DMS153 treated with DMSO at 0.1 percent for 48 hours (cell line): ENCODE measurements at regions not wholly inside any gene's neighbourhood (a gene's known extent, or its start where the extent isn't known, plus 50 kb on each side); places are given as distances from the start of the nearest gene placed in this dataset.

Experiments used
- DNase-seq: peaks from one replicate; lab custom pipeline; 2025; ENCODE audit not compliant: unreplicated experiment; lab: John Stamatoyannopoulos, UW

DNA sequence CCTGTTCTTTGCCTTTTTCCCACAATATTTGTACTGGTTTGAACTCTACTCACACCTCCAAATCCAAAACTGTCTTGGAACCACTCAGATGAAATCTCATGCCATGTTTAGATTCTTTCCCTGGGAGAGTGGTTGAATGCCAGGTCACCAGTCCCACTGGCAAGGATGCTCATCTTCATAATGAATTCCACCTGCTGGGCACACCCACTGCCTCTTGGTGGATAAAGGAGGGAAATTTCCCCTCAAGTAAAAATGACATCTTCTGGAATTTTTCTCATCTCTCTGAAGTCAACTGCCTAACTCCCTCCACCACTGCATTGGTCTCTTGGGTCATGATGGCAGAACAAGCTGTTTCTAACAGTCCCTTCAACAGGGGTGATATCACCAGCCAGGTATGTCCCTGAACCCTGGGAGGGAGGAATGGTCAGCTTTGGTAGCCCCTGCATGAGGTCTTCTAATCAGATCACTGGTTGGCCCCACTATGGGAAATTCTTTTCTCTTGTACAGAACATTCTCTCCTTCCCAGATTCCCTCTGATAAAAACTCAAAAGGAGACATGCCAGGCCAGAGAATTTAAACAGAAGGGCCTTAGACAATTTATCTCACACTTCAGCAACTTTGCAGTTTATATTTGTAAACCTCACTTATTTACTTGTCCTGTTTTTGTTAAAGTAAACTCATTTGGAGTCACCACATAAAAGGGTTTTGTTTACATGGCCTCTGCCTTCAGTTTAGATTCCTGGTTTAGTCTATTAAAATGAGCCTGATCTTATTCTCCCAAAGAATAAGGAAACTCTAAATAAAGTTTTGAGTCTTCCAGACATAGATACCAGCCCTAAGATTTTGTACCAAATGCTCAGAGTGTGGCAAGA, 143.4 kb downstream of the WNT5A start:
- DNase-seq = no peak

DNA sequence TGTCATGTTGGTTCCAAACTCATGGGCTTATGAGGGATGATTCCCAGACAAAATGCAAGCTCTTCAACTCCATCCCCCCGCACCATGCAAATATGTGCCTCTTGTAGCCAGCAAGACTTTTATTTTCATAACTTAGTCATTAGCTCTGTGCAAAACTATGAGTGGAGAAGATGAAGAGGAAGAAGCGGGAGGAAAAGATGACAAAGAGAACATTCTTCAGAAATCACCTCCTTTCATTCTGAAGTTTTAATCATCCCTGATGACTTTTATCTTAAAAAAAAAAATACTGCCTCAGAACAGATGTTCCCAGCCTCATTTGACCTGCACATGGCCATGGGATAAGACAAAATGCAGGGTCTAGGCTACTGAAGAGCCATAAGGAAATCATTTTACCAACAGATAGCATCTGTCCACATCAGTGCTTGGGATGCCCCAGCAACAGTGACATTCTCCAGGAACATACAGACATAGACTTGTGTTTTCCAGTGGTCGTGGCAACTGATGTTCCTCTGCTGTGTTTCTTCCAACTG, 145.5 kb downstream of the WNT5A start:
- no peak for DNase-seq

DNA sequence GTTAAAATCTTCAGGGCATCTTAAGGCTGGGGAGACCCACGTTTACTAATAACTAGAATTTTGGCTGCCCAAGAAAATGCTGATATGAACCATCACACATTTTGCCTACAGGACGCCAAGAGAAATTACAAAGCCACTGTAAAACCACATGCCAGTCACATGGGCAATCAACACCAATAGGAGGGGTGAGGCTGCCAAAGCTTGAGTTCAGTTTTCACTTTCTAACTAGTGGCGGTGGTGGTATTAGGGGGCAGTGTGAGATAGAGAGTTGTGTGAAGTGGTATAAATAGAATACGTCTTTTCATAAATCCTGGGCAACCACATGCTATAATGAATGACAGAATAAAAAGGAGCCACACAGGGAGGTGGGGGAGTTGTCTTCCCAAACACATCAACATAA, 147.3 kb downstream of the WNT5A start:
- DNase-seq = no peak

DNA sequence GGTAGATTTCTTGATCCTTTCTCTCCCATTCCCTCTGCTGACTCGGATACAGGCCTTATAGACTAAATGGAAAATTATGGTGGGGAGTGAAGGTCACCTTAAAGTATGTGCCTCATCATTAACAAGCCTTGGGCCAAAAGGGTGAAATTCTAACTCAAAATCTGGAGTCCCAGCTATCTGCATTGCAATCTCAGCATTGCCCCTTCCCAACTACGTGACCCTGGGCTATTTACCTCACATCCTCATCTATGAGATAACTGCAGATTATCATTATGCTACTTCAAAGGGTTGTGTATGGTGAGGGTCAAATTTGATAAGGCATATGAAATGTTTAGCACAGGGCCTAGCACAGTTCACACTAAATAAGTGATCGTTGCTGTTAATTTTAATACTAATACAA, 147.7 kb downstream of the WNT5A start:
- no peak for DNase-seq

DNA sequence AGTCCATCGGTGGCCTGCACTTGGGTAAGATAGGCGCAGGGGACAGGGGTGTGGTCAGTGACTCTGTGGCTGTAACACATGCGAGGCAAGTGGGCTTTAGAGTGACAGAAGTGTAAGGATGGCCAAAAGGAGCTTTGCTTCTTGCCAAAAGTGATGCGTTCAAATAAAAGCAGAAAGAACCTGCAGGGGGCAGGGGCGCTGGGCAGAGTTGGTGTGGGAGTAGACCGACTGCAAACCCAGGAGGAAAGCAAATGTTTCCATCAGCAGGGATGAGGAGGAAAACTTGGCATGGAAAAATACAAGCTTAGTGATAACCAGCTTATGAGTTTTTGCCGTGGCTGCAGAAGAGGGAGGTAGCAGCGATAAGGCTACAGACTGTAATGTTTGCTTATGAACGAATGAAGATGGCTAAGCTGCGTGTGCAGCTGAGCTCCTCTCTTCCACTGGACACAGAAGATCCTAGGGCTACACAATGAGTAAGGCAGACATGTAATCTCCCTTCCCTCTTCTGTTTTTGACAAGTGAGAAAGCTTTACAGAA, 149.4 kb downstream of the WNT5A start:
- DNase-seq = no peak

DNA sequence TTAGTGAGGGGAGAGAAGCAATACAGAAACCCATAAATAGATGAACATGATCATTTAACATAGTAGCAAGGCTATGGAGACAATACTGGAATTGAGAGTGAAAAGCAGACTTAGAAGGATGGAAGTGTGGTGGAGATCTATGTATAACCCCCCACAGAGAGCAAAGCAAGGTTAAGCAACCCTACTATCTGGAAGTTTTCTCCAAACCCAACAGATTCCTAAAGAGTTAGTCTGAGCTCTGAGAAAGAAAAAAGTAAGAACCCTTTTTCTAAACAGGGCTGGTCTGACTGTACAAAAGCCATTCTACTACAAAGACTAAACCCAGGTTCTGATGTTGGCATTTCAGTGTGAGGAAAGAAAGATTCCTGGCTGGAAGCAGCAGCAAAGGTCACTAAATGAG, 153.2 kb downstream of the WNT5A start:
- DNase-seq = no peak

DNA sequence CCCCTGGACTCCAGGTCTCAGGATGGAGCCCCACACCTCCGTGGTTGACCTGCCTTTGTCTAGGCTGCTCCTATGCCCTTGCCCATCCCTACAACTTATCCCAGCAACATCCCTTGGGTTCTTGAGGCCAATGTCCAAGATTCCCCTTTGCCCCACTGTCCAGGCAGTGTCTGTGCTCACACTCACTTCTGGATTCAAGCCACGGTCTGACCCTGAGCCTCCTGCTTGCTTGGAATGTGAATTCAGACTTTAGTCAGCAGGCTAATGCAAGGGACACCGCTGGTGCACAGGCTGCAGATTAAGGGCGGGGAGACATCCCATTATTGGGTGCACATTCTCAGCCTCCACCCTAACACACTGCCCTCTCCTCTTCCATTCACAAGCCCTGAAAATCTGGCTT, 154.1 kb downstream of the WNT5A start:
- DNase-seq = no peak

DNA sequence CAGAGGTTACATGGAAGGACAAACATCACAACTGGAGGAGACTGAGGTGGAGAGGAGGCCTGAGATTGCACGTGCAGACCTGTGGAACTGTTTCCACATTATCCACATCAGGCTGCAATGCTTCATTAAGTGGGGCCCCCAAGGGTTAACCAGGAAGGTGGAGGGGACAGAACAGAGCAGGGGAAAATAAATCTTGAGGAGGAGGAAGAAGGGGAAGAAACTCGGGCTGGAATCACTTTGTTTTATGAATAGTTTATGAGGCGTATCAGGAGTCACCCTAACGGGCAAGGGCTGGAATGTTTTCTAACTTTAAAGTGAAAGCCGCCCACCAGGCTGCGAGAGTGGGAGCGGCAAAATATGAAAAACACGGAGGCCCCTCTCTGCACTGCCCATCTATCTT, 154.9 kb downstream of the WNT5A start:
- DNase-seq = no peak

DNA sequence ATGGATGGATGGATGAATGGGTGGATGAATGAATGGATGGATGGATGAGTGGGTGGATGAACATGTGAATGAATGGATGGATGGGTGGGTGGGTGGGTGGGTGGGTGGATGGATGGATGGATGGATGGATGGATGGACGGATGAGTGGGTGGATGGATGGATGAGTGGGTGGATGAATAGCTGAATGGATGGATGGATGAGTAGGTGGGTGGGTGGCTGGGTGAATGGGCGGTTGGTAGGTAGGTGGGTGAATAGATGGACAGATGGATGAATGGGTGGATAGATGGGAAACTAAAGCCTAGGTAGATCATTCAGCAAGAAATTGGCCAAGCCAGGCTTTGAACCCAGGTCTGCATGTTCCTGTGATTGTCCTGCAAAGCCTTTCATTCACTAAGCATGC, 155.6 kb downstream of the WNT5A start:
- DNase-seq = no peak

DNA sequence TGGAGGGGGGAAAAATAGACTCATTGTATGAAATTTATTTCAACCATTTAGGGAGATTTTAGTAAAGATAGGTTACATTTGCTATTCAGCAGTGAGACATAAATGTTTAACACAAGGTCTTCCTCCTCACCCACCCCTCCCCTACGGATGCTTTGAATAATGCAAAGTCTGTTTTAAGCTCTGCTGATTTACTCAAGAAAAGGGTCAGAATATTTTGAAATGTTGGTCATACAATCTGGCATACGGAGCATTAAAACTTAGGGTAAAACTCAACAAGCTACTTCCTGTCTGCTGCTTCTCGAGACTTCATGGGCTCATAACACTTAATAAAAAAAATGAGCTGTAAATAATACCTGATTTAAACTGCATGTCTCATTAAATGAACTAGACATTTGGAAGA, 156.3 kb downstream of the WNT5A start:
- no peak for DNase-seq

DNA sequence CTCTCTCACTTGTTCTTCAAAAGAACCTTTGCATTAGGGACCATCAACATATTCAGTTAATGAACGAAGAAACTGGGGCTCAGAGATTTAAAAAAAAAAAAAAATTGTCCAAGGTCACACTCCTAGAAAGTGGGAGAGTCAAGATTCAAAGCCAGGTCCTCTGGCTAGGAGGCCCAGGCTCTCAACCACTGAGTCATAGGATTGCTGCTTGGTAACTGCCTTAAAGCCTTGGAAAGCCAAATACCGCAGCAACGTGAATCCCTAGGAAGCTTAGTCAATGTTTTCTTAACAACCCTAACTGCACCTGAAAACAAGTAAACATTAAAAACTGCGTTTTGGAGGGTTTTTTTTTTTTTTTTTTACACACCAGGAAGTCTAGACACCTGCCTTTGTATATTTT, 156.8 kb downstream of the WNT5A start:
- DNase-seq = no peak

DNA sequence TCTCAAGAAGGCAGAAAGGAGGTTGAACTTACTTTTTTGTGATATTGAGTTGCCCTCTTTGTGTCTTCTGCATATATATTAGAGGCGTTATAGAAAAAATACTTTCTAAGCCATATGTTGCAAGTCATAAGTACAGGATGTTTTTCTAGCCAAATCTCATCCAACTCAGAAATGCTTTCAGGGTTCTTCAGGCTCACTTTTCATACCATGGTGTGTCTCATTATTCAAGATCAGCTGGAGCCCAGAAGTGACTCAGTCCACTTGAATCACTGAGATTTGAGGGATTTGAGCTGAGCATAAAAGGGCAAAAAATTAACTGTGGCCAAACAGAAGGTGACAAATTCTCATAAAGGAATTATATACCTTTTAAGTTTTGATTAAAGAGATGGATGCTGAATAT, 157.3 kb downstream of the WNT5A start:
- DNase-seq = no peak

DNA sequence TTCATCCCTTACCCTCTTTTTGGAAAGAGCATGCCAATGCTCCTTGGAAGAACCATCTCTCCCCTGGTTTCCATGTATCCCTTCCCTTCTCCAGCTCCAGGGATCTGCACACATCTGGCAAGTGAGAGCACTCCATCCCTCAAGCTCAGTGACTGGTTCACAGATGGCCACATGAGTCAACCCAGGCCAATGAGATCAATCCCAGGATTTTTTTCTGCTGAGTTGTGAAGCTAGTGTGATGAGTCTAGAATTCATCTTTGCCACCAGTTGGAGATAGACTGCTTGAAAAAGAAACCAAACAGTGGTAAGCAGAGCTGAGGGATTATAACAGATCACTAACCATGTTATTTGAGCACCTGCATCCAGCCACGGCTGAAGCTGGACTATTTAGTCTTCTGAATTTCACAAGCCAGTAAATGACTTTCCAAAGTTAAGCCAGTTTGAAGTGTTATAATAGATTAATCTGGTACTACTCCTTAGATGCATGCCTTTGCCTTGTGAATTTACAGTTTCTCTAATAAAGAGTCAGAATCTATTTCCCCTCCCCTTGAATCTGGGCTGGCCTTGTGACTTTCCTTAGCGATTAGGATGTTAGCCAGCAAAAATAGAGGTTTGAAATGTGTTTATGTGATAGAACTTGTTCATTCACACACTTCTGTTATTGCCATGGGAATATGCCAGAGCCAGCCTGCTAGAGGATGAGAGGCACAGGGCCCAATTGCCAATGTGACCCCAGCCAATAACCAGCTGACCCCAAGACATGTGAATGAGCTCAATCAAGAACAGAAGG, 159.8 kb downstream of the WNT5A start:
- DNase-seq = no peak

DNA sequence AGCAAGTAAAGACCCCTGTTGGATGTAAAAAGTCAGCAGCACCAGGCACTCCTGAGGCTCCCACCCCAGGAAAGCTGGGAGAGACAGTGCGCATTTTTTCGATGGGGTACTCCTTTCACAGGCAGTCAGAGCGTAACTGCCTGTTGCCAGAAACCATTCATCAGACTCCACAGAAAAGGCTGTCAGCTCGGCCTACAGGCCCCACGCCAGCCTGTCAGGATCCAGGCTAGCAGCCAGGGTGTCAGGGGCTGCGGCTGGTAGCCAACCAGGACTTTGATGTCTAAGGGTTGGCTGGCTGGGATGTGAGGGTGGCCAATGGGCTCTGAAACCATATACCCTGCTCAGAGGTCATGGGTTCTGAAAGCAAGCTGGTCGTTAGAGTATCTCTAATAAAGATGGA, 164.5 kb downstream of the WNT5A start:
- DNase-seq = no peak

DNA sequence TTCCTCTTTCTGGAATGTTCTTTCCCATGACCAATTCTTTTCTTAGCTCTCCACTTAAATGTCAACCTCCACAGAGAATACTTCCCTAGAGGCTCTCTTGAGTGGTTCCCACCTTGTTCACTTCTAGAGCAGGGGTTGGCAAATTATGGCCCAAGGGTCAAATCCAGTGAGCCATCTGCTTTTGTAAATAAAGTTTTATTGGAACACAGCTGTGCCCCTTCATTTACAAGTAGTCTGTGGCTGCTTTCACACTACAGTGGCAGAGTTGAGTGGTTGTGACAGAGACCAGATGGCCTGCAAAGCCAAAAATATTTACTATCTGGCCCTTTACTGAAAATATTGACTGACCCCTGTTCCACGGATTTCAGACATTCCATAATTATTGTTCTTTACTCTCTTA, 166.2 kb downstream of the WNT5A start:
- no peak for DNase-seq

DNA sequence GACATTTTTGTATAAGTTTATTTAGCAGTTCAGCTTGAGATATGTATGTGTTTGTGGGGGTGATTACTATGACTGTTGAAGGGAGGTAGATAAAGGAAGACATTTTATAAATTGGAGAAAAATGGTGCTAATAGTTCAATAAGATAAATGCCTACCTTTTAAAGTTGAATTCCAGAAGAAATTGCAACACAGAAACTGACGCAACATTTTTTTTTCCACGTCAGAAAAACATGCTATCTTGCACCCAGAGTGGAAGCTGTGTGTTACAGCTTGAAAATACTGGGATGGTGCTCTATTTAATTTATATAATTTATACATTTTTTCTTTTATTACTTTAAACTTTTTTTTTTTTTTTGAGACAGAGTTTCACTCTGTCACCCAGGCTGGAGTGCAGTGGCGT, 171.7 kb downstream of the WNT5A start:
- DNase-seq = no peak

DNA sequence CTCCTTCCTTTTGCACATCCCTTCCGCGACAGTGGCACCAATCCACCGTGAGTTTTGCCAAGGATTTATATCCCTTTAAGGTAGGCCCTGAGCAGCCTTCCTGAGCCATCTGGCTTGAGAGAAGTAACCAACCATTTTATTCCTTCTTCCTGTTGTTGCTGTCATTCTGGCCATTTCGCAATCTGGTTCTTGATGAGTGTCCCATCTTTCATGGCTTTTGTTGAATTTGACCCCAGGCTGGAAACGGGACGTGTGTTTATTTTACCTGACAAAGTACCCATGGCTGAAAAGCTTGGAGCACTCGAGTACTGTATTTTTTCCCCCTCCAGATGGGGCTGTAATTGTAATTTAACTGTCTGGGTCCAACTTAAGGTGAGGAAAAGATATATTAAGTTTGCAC, 173.4 kb downstream of the WNT5A start:
- no peak for DNase-seq

DNA sequence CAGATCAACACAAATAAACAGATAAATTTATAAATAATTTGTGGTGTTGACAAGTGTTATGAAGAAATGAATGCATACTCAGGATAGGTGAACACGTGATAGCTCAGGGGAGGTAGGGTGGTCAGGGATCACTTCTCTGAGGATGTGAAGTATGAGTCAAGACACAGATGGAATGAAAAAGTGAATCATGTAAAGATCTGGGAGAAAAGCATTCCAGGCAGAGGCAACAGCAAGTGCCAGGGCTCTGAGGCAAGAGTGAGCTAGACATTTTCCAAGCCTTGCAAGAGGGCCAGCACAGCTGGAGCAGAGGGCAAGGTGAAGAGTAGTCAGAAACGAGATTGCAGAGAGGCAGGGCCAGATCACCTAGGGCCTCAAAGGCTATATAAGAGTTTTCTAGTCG, 177.8 kb downstream of the WNT5A start:
- DNase-seq = no peak

DNA sequence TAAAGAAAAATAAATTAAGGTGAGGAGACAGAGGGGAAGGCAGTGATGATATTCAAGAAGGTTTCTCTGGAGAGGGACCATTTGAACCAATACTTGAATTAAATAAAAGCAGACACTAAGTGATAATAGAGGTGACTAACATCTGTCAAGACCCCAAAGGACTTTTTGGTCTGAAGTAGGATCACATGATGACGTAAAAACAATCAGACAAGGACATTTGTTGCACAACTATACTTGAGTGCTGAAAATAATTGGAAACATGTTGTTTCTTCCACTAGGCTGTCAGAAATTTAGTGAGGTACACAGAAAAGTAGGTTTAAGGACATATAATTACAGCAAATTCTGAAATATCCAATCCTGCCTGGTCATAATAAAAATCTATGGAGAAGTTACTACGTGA, 179.5 kb downstream of the WNT5A start:
- no peak for DNase-seq

DNA sequence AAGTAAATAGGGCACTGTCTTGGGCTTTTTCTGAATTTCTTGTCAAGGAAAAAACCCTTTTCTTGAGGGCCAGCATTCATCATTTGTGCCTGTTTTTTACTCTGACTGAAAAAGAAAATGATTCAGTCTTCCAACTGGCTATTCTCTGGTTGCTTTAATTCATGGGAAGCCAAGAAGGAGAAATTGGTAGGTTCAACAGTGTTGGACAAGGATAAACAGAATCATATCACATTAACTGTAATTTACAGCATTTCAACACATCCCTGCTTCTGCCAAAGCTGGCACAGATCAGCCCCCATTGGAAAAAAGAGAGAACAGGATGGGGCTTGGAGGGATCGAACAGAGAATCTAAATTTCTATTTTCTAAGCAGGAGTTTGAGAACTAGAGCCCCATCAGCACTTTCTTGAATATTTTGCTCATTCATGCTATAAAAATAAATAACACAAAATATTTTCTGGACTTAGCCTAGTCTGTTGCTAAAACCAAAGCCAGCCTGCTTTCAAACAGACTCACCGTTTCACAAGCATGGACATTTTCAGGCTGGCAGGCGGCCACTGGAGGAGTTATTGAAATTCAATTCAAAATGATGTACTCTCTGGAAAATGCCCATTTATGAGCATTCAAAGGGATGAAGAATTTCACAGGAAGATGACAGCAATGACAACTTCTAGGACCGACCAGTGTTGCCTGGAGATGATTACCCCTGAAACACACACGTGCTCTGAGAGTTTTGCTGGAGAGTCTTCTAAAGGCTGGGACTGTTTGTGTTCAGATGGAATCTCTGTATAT, 181.2 kb downstream of the WNT5A start:
- DNase-seq = no peak

DNA sequence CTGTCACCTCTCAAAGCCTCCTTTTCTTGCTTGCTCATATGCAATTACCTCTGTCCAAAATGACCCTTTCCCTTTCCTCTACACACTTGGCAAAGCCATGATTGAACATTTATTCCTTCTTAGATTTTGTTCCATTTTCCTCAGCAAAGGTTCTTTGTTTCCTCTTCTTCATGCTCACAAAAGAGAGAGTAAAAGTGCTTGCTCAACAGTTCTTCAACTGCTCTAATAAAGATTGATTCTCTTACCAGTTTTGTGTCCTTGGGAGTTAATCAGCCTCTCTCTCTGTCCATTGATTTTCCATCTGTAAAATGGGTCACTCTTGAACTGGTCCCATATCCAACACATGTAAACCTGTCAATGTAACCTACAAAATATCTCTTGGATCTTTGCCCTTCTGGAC, 186.4 kb downstream of the WNT5A start:
- no peak for DNase-seq
